Liver (tissue), 8 donors: ENCODE measurements at regions not wholly inside any gene's neighbourhood (a gene's known extent, or its start where the extent isn't known, plus 50 kb on each side); places are given as distances from the start of the nearest gene placed in this dataset.

ENCODE experiments used
- DNase-seq: peaks from one replicate; pipeline ENCODE4 v3.0.0-alpha.2; 2017; ENCODE audit warnings: low spot score
- H3K27ac ChIP-seq, 2 donors: one replicate each; pipeline ENCODE4 v1.7.0; 2013; ENCODE audit warnings: inconsistent platforms in 2 of 2, low read length in 2 of 2, control low read depth in 1 of 2, low read depth in 1 of 2, mild to moderate bottlenecking in 1 of 2
- H3K27me3 ChIP-seq, 4 donors: one replicate each; pipeline versions ENCODE4 v1.6.1 to v1.7.0; 2013; ENCODE audit warnings: low read length in 3 of 4, inconsistent platforms in 1 of 4, mild to moderate bottlenecking in 1 of 4, moderate library complexity in 1 of 4; ENCODE audit not compliant: control insufficient read depth in 4 of 4, insufficient read depth in 4 of 4
- H3K36me3 ChIP-seq, 4 donors: one replicate each; pipeline versions ENCODE4 v1.6.1 to v1.7.0; 2013; ENCODE audit warnings: low read length in 3 of 4, mild to moderate bottlenecking in 3 of 4, low read depth in 1 of 4, moderate library complexity in 1 of 4; ENCODE audit not compliant: control insufficient read depth in 4 of 4, insufficient read depth in 3 of 4
- H3K4me1 ChIP-seq, 4 donors: one replicate each; pipeline versions ENCODE4 v1.6.1 to v1.7.0; 2013; ENCODE audit warnings: low read length in 3 of 4, mild to moderate bottlenecking in 3 of 4, moderate library complexity in 1 of 4; ENCODE audit not compliant: control insufficient read depth in 4 of 4, insufficient read depth in 4 of 4
- H3K4me3 ChIP-seq, 3 donors: one replicate each; pipeline versions ENCODE4 v1.6.1 to v1.7.0; 2013; ENCODE audit warnings: low read length in 3 of 3, control low read depth in 1 of 3, low read depth in 1 of 3, mild to moderate bottlenecking in 1 of 3
- H3K9ac ChIP-seq, 2 donors: one replicate each; pipeline ENCODE4 v1.7.0; 2013; ENCODE audit warnings: low read length in 2 of 2, mild to moderate bottlenecking in 2 of 2, moderate library complexity in 2 of 2, control low read depth in 1 of 2, low read depth in 1 of 2
- H3K9me3 ChIP-seq, 4 donors: one replicate each; pipeline versions ENCODE4 v1.6.1 to v1.7.0; 2013; ENCODE audit warnings: low read length in 3 of 4; ENCODE audit not compliant: control insufficient read depth in 4 of 4
- ATF3 ChIP-seq: IDR thresholded peaks from 2 replicates; pipeline ENCODE4 v1.6.1; 2016; ENCODE audit warnings: antibody characterized with exemption
- CTCF ChIP-seq: fragments of 150-350 bp; IDR thresholded peaks from 2 replicates; pipeline ENCODE4 v1.5.1; 2017; ENCODE audit warnings: improper control_type of control experiment, low read depth, low read length; ENCODE audit not compliant: missing input control
- EGR1 ChIP-seq, 2 donors: IDR thresholded peaks; 2 replicates each; pipeline ENCODE4 v1.6.1; 2016 to 2018; ENCODE audit warnings: antibody characterized with exemption in 2 of 2, low read depth in 2 of 2
- FOXA1 ChIP-seq: IDR thresholded peaks from 2 replicates; pipeline ENCODE4 v1.6.1; 2016; ENCODE audit warnings: antibody characterized with exemption
- FOXA2 ChIP-seq: IDR thresholded peaks from 2 replicates; pipeline ENCODE4 v1.6.1; 2016; ENCODE audit warnings: antibody characterized with exemption
- GABPA ChIP-seq, 2 donors: IDR thresholded peaks in 1 of 2; conservative IDR thresholded peaks in 1 of 2; 2 replicates each; pipeline ENCODE4 v1.6.1; 2016; ENCODE audit warnings: antibody characterized with exemption in 2 of 2, mild to moderate bottlenecking in 1 of 2, moderate library complexity in 1 of 2
- HNF4A ChIP-seq, 2 donors: conservative IDR thresholded peaks; 2 replicates each; pipeline ENCODE4 v1.6.1; 2016; ENCODE audit warnings: antibody characterized with exemption in 2 of 2, mild to moderate bottlenecking in 2 of 2
- HNF4G ChIP-seq: IDR thresholded peaks from 2 replicates; pipeline ENCODE4 v1.6.1; 2016; ENCODE audit warnings: antibody characterized with exemption
- JUND ChIP-seq, 2 donors: IDR thresholded peaks; 2 replicates each; pipeline ENCODE4 v1.6.1; 2016; ENCODE audit warnings: antibody characterized with exemption in 2 of 2
- NR2F2 ChIP-seq: IDR thresholded peaks from 2 replicates; pipeline ENCODE4 v1.6.1; 2016; ENCODE audit warnings: antibody characterized with exemption
- RAD21 ChIP-seq, 2 donors: IDR thresholded peaks; 2 replicates each; pipeline ENCODE4 v1.6.1; 2016; ENCODE audit warnings: antibody characterized with exemption in 2 of 2, mild to moderate bottlenecking in 2 of 2
- RXRA ChIP-seq, 2 donors: IDR thresholded peaks; 2 replicates each; pipeline ENCODE4 v1.6.1; 2017 to 2018; ENCODE audit warnings: antibody characterized with exemption in 2 of 2, mild to moderate bottlenecking in 1 of 2
- SP1 ChIP-seq: IDR thresholded peaks from 2 replicates; pipeline ENCODE4 v1.6.1; 2018; ENCODE audit warnings: antibody characterized with exemption, mild to moderate bottlenecking
- TAF1 ChIP-seq: conservative IDR thresholded peaks from 2 replicates; pipeline ENCODE4 v1.6.1; 2016; ENCODE audit warnings: antibody characterized with exemption, mild to moderate bottlenecking
- YY1 ChIP-seq: IDR thresholded peaks from 2 replicates; pipeline ENCODE4 v1.6.1; 2016; ENCODE audit warnings: antibody characterized with exemption, mild to moderate bottlenecking
- ZBTB33 ChIP-seq: IDR thresholded peaks from 2 replicates; pipeline ENCODE4 v1.6.1; 2016; ENCODE audit warnings: antibody characterized with exemption
- WGBS: extraction: QIAGEN DNeasy Blood & Tissue Kit; methylation state at CpG from one replicate; pipeline ENCODE4 v1.1.7; 2013; 5-methylcytosine and 5-hydroxymethylcytosine counted together
- TF ChIP-seq, protein P1 (sequence below): IDR thresholded peaks from 2 replicates; pipeline ENCODE4 v1.6.1; 2016; ENCODE audit warnings: antibody characterized with exemption, mild to moderate bottlenecking
- TF ChIP-seq, protein P2 (sequence below): IDR thresholded peaks from 2 replicates; pipeline ENCODE4 v1.6.1; 2016; ENCODE audit warnings: antibody characterized with exemption
- donor health status: healthy.
- donor health status: healthy.
- donor health status: healthy.
- donor health status: healthy.
- donor health status: healthy.

- no peaks in the 10 kb centered on the region for H3K4me1 ChIP-seq
- H3K27ac ChIP-seq: no peak overlapping the region
- H3K9me3 ChIP-seq: no peaks in the 10 kb centered on the region
- DNase-seq: no peak
- H3K27me3 ChIP-seq: no peaks in the 10 kb centered on the region
- H3K9ac ChIP-seq: no peak overlapping the region
- no peaks in the 10 kb centered on the region for H3K36me3 ChIP-seq
- 84% methylated on average over 3 of the region's 3 CpGs for WGBS
- no peak for TF ChIP-seq YY1
- TF ChIP-seq, protein P1, sequence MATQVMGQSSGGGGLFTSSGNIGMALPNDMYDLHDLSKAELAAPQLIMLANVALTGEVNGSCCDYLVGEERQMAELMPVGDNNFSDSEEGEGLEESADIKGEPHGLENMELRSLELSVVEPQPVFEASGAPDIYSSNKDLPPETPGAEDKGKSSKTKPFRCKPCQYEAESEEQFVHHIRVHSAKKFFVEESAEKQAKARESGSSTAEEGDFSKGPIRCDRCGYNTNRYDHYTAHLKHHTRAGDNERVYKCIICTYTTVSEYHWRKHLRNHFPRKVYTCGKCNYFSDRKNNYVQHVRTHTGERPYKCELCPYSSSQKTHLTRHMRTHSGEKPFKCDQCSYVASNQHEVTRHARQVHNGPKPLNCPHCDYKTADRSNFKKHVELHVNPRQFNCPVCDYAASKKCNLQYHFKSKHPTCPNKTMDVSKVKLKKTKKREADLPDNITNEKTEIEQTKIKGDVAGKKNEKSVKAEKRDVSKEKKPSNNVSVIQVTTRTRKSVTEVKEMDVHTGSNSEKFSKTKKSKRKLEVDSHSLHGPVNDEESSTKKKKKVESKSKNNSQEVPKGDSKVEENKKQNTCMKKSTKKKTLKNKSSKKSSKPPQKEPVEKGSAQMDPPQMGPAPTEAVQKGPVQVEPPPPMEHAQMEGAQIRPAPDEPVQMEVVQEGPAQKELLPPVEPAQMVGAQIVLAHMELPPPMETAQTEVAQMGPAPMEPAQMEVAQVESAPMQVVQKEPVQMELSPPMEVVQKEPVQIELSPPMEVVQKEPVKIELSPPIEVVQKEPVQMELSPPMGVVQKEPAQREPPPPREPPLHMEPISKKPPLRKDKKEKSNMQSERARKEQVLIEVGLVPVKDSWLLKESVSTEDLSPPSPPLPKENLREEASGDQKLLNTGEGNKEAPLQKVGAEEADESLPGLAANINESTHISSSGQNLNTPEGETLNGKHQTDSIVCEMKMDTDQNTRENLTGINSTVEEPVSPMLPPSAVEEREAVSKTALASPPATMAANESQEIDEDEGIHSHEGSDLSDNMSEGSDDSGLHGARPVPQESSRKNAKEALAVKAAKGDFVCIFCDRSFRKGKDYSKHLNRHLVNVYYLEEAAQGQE: no peak
- no peak for TF ChIP-seq FOXA1
- no peak for TF ChIP-seq CTCF
- TF ChIP-seq, protein P2, sequence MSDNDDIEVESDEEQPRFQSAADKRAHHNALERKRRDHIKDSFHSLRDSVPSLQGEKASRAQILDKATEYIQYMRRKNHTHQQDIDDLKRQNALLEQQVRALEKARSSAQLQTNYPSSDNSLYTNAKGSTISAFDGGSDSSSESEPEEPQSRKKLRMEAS: no peak
- no peak for TF ChIP-seq NR2F2
- no peak for TF ChIP-seq SP1
- TF ChIP-seq HNF4G: no peak
- TF ChIP-seq FOXA2: no peak
- no peak for TF ChIP-seq ATF3
- TF ChIP-seq JUND (IDR thresholded peaks at IDR 0.05): no peak
- TF ChIP-seq RAD21 (IDR thresholded peaks at IDR 0.05): no peak
- no peak for TF ChIP-seq ZBTB33
- no peak for TF ChIP-seq EGR1 (IDR thresholded peaks at IDR 0.05; ENCODE audit: low read depth in 2 of 2)
- no peak for TF ChIP-seq TAF1
- TF ChIP-seq HNF4A (conservative IDR thresholded peaks at IDR 0.05): no peak
- TF ChIP-seq RXRA (IDR thresholded peaks at IDR 0.05): no peak
- TF ChIP-seq GABPA (IDR thresholded peaks at IDR 0.05 in 1 of 2, conservative IDR thresholded peaks at IDR 0.05 in 1 of 2): no peak
- H3K4me3 ChIP-seq: no peak overlapping the region
Measured at GRCh38 chr1:218661411-218661810, 316.3 kb downstream of the TGFB2 start.
